ENCODE measurements at regions not wholly inside any gene's neighbourhood (a gene's known extent, or its start where the extent isn't known, plus 50 kb on each side); places are given as distances from the start of the nearest gene placed in this dataset.

- no peak overlapping the region for H3K4me3 Mint-ChIP-seq
- DNase-seq (no peak), ATAC-seq (replicated peaks) (no peak)
- no peaks in the 10 kb centered on the region for H3K36me3 Mint-ChIP-seq (ENCODE audit: insufficient read depth)
- H3K4me1 Mint-ChIP-seq (ENCODE audit: low read depth in 2 of 2), result peaks cover 4 to 5% of the 10 kb centered on the region in 2 donors
- H3K27ac Mint-ChIP-seq, result no peak overlapping the region
- peaks cover 51 to 60% of the 10 kb centered on the region in 2 donors for H3K27me3 Mint-ChIP-seq
- no peaks in the 10 kb centered on the region for H3K9me3 Mint-ChIP-seq
Observed at GRCh38 chr3:71863563-71864190, 78.7 kb upstream of the PROK2 start.

GRCh38 chr3:71862371-71863140 lies 77.6 kb upstream of the PROK2 start:
- Mint-ChIP-seq H3K27ac (no peak overlapping the region), H3K4me3 (no peak overlapping the region), H3K36me3 (ENCODE audit: insufficient read depth) (no peaks in the 10 kb centered on the region), H3K9me3 (no peaks in the 10 kb centered on the region), H3K4me1 (ENCODE audit: low read depth in 2 of 2) (peaks cover 6% of the 10 kb centered on the region in 2 donors), H3K27me3 (peaks cover 51 to 60% of the 10 kb centered on the region in 2 donors)
- no peak for DNase-seq
- ATAC-seq (replicated peaks), result no peak

- H3K4me3 Mint-ChIP-seq, result no peak overlapping the region
- no peak overlapping the region for H3K27ac Mint-ChIP-seq
- peaks cover 40 to 41% of the 10 kb centered on the region in 2 donors for H3K27me3 Mint-ChIP-seq
- ATAC-seq (replicated peaks) (peak; percentile 98), DNase-seq (peak; percentile 21 to 35 (median 34))
- H3K4me1 Mint-ChIP-seq (ENCODE audit: low read depth in 2 of 2), result peaks cover 6% of the 10 kb centered on the region in 2 donors
- no peaks in the 10 kb centered on the region for H3K9me3 Mint-ChIP-seq
- H3K36me3 Mint-ChIP-seq (ENCODE audit: insufficient read depth), result no peaks in the 10 kb centered on the region
Observed at GRCh38 chr3:71859123-71859519, 74.2 kb upstream of the PROK2 start.

- Mint-ChIP-seq H3K27me3 (peaks cover 36 to 37% of the 10 kb centered on the region in 2 donors), H3K36me3 (ENCODE audit: insufficient read depth) (no peaks in the 10 kb centered on the region), H3K27ac (no peak overlapping the region), H3K4me1 (ENCODE audit: low read depth in 2 of 2) (peaks cover 6% of the 10 kb centered on the region in 2 donors), H3K4me3 (no peak overlapping the region), H3K9me3 (no peaks in the 10 kb centered on the region)
- ATAC-seq (replicated peaks), result no peak
- DNase-seq, result no peak
Observed at GRCh38 chr3:71858503-71859122, 73.7 kb upstream of the PROK2 start.

GRCh38 chr3:71857956-71858355 lies 73.0 kb upstream of the PROK2 start:
- Mint-ChIP-seq H3K9me3 (no peaks in the 10 kb centered on the region), H3K27ac (no peak overlapping the region), H3K4me1 (ENCODE audit: low read depth in 2 of 2) (peaks cover 6% of the 10 kb centered on the region in 2 donors), H3K27me3 (peaks cover 33 to 34% of the 10 kb centered on the region in 2 donors), H3K4me3 (no peak overlapping the region), H3K36me3 (ENCODE audit: insufficient read depth) (no peaks in the 10 kb centered on the region)
- ATAC-seq (replicated peaks), result no peak
- no peak for DNase-seq

GRCh38 chr3:71854706-71855105 lies 69.8 kb upstream of the PROK2 start:
- no peak overlapping the region for H3K4me3 Mint-ChIP-seq
- peaks cover 6% of the 10 kb centered on the region in 2 donors for H3K4me1 Mint-ChIP-seq (ENCODE audit: low read depth in 2 of 2)
- no peak for ATAC-seq (replicated peaks)
- H3K27ac Mint-ChIP-seq, result no peak overlapping the region
- peaks cover 5 to 7% of the 10 kb centered on the region in 2 donors for H3K27me3 Mint-ChIP-seq
- H3K36me3 Mint-ChIP-seq (ENCODE audit: insufficient read depth), result no peaks in the 10 kb centered on the region
- DNase-seq, result no peak
- no peaks in the 10 kb centered on the region for H3K9me3 Mint-ChIP-seq

- Mint-ChIP-seq H3K4me3 (no peak overlapping the region), H3K27me3 (peaks cover 5 to 7% of the 10 kb centered on the region in 2 donors), H3K4me1 (ENCODE audit: low read depth in 2 of 2) (peaks cover 4 to 5% of the 10 kb centered on the region in 2 donors), H3K36me3 (ENCODE audit: insufficient read depth) (no peaks in the 10 kb centered on the region), H3K9me3 (no peaks in the 10 kb centered on the region), H3K27ac (no peak overlapping the region)
- DNase-seq (no peak), ATAC-seq (replicated peaks) (no peak)
Observed at GRCh38 chr3:71854096-71854495, 69.1 kb upstream of the PROK2 start.

- no peaks in the 10 kb centered on the region for H3K4me1 Mint-ChIP-seq (ENCODE audit: low read depth in 2 of 2)
- DNase-seq (no peak), ATAC-seq (replicated peaks) (no peak)
- no peaks in the 10 kb centered on the region for H3K9me3 Mint-ChIP-seq
- no peaks in the 10 kb centered on the region for H3K36me3 Mint-ChIP-seq (ENCODE audit: insufficient read depth)
- H3K27ac Mint-ChIP-seq, result no peak overlapping the region
- peaks cover 5 to 7% of the 10 kb centered on the region in 2 donors for H3K27me3 Mint-ChIP-seq
- H3K4me3 Mint-ChIP-seq, result no peak overlapping the region
Observed at GRCh38 chr3:71851878-71852277, 66.9 kb upstream of the PROK2 start.

GRCh38 chr3:71850654-71851053 lies 65.7 kb upstream of the PROK2 start:
- H3K36me3 Mint-ChIP-seq (ENCODE audit: insufficient read depth), result no peaks in the 10 kb centered on the region
- H3K9me3 Mint-ChIP-seq, result no peaks in the 10 kb centered on the region
- H3K27ac Mint-ChIP-seq, result no peak overlapping the region
- DNase-seq, result no peak
- H3K27me3 Mint-ChIP-seq, result peaks cover 5 to 7% of the 10 kb centered on the region in 2 donors
- no peaks in the 10 kb centered on the region for H3K4me1 Mint-ChIP-seq (ENCODE audit: low read depth in 2 of 2)
- no peak for ATAC-seq (replicated peaks)
- H3K4me3 Mint-ChIP-seq, result no peak overlapping the region

- Mint-ChIP-seq H3K9me3 (no peaks in the 10 kb centered on the region), H3K4me1 (ENCODE audit: low read depth in 2 of 2) (no peaks in the 10 kb centered on the region), H3K27me3 (peaks cover 6 to 10% of the 10 kb centered on the region in 2 donors), H3K4me3 (no peak overlapping the region), H3K36me3 (ENCODE audit: insufficient read depth) (no peaks in the 10 kb centered on the region), H3K27ac (no peak overlapping the region)
- no peak for ATAC-seq (replicated peaks)
- no peak for DNase-seq
Observed at GRCh38 chr3:71849681-71850080, 64.7 kb upstream of the PROK2 start.

GRCh38 chr3:71847794-71848193 lies 62.8 kb upstream of the PROK2 start:
- DNase-seq (no peak), ATAC-seq (replicated peaks) (no peak)
- Mint-ChIP-seq H3K36me3 (ENCODE audit: insufficient read depth) (no peaks in the 10 kb centered on the region), H3K4me3 (no peak overlapping the region), H3K27ac (no peak overlapping the region), H3K9me3 (no peaks in the 10 kb centered on the region), H3K4me1 (ENCODE audit: low read depth in 2 of 2) (no peaks in the 10 kb centered on the region), H3K27me3 (peaks cover 15 to 20% of the 10 kb centered on the region in 2 donors)

- no peak for ATAC-seq (replicated peaks)
- peaks cover 14 to 19% of the 10 kb centered on the region in 2 donors for H3K27me3 Mint-ChIP-seq
- H3K4me3 Mint-ChIP-seq, result no peak overlapping the region
Observed at GRCh38 chr3:71846185-71846584, 61.2 kb upstream of the PROK2 start.

GRCh38 chr3:71843071-71843470 lies 58.1 kb upstream of the PROK2 start:
- Mint-ChIP-seq H3K36me3 (ENCODE audit: insufficient read depth) (no peaks in the 10 kb centered on the region), H3K4me3 (no peak overlapping the region), H3K4me1 (ENCODE audit: low read depth in 2 of 2) (no peaks in the 10 kb centered on the region), H3K9me3 (no peaks in the 10 kb centered on the region), H3K27ac (no peak overlapping the region), H3K27me3 (peaks cover 14 to 29% of the 10 kb centered on the region in 2 donors)
- DNase-seq, result no peak
- no peak for ATAC-seq (replicated peaks)

More at GRCh38 chr3:71846185-71846584, 61.2 kb upstream of the PROK2 start:
- no peaks in the 10 kb centered on the region for H3K9me3 Mint-ChIP-seq
- no peaks in the 10 kb centered on the region for H3K36me3 Mint-ChIP-seq (ENCODE audit: insufficient read depth)
- no peaks in the 10 kb centered on the region for H3K4me1 Mint-ChIP-seq (ENCODE audit: low read depth in 2 of 2)
- DNase-seq, result no peak
- no peak overlapping the region for H3K27ac Mint-ChIP-seq

GRCh38 chr3:71838406-71838805 lies 53.5 kb upstream of the PROK2 start:
- Mint-ChIP-seq H3K4me3 (no peak overlapping the region), H3K4me1 (ENCODE audit: low read depth in 2 of 2) (no peaks in the 10 kb centered on the region), H3K36me3 (ENCODE audit: insufficient read depth) (no peaks in the 10 kb centered on the region), H3K27me3 (peaks cover under 1 to 13% of the 10 kb centered on the region in 2 donors), H3K9me3 (no peaks in the 10 kb centered on the region), H3K27ac (no peak overlapping the region)
- no peak for ATAC-seq (replicated peaks)
- no peak for DNase-seq

Data from effector memory CD8-positive, alpha-beta T cell (primary cell).